Daoy (cell line): ENCODE measurements at regions not wholly inside any gene's neighbourhood (a gene's known extent, or its start where the extent isn't known, plus 50 kb on each side); places are given as distances from the start of the nearest gene placed in this dataset.
A peak's percentile ranks its signal among the peaks of the same experiment; 100 is the strongest.

Source experiments
- DNase-seq: peaks from one replicate; pipeline ENCODE4 v3.0.0-alpha.2; 2015; ENCODE audit warnings: low read depth

DNA sequence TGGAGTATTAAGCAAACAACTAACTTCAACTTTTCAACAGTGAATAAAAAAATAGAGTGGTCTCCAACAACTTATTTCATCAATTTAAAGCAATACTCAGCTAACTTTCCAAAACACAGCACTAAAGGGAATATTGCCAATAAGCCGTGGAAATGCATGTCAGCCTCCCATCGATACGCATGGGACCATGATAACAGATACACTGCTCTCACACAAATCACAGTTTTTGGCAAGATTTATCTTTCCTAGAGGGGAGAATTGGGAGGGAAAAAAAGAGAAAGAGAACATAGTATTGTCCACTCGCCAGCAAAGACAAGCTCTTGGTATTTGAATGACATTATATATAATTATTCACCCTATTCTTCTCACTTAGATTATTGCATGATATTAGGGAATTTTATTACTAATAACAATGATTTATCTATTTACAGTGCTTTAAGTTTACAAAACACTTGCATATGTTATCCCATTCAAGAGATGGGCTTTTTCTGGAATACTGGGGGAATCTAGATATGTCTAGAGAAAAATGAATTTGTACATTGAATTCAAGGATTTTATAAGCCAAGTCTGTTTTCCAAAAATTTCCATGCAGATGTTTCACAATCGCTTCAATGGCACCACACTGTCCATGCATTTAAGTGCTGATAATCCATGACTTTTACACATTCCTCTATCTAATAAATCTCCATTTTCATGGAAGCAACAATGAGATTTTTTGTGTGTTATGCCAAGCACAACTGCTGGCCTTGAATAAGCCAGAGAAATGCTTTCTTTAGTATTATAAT, 194.0 kb upstream of the MGMT start:
- no peak for DNase-seq

DNA sequence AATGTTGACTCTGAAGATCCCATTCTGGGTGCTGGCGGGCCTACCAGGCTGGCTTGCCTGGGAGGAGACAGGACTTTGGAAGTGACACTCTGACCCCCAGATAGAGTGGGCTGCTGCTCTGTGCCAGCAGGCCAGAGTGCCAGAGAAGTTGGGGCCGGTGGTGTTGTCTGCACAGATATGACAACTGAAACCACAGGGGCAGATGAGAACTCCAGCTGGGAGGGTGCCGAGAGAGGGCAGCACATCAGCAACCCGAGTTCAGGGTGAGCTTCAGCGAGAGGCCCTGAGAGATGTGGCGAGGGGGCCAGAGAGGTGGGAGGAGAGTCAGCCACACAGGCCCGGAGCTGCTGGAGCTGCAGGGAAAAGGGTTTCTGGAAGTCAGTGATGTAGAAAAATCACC, 193.2 kb upstream of the MGMT start:
- DNase-seq = no peak

DNA sequence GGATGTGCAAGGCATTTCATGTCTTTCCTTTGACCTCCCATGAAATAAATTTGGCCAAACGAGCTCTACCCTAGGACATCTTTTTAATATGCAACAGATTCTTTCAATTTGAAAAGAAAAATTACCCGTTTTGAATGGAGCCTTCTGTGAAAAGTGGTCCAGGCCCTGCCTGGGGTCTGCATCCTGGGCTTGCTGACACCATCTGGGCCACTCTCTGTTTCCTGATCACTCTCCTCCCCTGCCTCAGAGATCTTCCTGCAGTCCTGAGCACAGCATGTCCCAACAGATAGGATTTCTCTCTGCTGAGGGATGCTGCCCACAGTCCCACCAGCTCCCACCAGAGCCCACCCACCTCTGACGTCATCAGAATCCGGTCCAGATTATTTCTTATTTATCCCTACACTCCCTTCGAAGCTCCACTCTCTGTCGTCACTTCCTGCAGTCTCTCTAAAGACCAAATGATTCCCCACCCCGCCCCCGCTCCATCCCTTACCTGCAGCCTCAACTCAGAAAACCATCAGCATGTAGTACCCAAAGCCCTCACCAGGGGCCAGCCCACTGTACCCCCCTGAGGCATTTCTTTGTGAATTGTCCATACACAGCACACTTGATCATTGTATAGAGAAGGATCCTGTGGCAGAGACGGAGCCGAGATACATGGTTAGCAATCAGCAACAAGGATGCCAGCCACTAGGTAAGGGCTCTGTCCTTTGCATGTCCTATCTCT, 192.1 kb upstream of the MGMT start:
- DNase-seq = no peak

DNA sequence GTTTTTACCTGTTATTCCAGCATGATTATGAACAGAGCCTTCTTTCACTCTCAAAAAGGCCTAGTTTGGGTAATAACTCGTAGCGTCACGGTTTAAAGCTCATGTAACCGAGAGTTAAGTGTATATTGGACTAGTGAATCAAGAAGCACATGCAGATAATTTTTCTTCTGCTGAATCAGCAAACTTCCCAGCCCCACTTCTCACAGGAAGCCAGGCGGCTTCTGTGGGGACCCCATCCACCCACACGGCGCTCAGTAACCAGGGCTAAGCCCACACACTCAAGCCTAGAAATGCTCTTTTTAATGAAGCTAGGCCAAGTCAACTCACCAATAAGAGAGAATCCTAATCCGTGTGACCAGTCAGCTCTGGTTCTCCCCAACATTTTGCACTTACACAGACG, 191.2 kb upstream of the MGMT start:
- DNase-seq = no peak

DNA sequence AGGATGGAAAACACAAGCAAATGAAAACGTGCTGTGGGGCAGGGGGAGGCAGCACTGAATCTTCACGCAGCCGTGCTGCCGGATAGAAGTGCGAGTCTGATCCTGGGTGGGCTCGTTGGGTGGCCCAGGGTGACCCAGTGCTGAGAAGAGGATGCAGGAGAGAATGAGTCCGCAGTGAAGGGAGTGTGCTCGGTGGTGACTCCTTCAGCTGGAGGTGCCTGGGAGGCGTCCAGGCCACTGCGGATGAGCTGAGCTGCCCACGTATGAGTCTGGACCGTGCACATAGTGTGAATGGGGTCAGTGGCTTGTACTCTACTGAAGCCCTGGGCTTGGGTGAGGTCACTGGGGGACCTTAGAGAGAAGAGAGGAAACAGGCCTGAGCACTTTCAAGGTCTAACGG, 190.0 kb upstream of the MGMT start:
- no peak for DNase-seq

DNA sequence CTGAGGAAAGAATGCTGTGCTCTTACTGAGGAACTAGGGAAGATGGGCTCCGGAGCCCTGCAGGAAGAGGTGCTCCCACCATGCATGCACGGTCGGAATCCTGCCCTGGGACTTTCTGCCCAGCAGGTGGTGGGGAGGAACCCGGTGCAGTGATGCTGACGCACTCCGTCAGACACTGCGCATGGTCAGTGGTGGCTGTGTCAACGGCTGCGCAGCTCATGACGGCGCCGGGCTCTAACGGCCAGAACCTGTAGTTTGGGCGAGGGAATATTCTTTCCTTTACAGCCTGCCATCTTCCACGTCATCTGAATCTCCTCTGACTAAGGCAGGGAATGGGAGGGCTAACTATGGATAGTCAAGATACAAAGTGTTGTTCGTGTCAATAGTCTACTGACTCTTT, 189.2 kb upstream of the MGMT start:
- DNase-seq = peak; percentile 82

DNA sequence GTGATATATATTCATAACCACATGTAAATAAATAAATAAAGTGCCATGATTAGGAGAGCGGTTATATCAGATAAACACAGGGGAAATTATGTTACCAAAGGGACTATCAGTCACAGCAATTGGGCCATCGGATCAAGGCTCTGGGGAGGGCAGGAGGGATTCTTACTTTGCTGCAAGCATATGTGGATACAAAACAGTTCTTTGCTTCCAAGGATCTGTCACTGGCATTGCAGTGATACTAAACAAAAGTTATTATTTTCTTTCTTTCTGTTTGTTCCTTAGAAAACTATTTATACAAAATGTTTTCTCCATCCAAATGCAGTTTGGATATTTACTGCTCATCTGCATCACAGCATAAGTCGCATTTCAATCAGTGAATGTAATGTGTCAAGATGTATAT, 188.4 kb upstream of the MGMT start:
- no peak for DNase-seq

DNA sequence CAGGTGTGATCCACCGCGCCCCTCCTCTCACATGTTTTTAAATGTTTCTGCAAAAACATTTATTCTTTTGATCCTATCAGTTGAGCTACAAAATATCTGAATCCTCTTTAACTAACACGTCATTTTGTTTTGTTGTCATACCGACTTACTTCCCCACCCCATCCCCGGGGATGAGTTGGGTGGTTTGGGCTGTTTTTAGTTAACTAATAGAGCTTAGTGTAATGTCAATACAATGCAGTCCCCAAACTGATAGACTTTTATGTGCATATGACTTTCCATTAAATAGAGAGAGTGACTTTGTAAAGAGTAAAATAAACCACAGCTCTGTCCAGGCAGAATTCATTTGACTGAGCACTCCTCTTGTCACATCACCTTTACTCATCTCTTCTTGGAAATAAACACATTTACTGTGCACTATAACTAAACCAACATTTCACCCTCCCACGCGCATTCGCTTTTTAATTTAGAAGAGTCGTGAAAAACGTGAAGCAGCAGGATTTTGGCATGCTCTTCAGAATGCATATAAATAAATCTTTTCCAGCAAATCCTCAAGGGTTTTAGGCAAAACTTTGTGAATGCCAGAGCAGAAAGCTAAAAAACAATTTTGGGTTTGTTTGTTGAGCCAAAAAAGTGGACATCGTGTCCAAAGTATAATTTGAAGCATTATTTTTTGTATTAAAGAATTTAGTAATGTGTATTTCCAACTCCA, 187.4 kb upstream of the MGMT start:
- DNase-seq = no peak

DNA sequence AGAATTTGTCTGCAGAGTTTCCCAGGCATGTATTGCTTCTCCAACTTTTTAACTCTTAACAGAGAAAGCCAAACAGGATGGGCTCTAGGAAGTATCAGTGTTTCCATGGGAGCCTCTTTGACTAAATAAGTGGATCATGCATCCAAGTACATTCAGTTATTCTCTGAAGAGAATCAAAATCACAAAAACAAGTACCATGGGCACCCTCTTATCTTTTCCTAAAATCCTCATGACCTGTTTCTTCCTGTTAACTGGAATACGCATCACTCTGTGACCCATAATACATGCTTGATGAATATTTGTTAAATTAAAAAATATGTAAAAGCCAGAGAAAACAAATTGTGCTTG, 186.9 kb upstream of the MGMT start:
- DNase-seq = no peak

DNA sequence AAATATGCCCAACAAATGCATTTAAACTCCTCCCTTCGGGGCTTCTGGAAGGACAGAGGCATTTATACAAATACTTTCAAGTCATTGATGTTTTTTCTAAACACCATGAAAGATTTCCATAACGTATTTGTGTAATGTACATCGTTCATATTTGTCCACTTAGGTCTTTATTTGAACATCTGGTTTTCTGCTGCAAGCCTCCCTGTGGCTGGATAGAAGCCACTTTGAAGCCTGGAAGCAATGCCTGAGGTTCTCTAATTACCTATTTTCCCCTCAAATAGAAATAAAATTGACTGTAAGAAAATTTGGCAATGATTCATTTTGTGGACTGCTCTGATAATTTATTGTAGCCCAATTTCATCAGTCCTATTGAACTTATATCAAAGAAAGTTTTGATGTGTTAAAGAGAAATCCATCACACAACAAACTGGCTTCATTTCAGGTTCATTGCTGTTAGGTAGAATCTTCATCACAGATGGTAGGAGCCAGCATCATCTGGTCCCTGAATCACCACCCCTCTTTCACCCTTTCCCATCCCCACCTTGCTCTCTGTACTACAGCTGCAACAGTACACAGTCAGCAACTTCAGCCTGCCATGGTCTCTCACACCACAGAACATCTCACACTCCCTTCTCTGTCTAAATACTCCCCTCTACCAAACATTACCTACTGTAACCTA, 186.0 kb upstream of the MGMT start:
- DNase-seq = no peak

DNA sequence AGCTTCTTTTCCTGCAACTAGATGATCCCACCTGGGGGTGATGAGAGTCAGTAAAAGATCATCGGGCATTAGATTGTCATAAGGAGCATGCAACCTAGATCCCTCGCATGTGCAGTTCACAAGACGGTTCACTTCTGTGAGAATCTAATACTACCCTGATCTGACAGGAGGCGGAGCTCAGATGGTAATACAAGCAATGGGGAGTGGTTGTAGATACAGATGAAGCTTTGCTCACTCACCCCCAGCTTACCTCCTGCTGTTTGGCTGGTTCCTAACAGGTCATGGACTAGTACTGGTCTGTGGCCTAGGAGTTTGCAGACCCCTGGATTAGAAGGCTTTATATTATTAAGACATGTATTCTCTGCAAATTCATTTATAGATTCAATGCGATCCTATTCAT, 181.6 kb upstream of the MGMT start:
- no peak for DNase-seq

DNA sequence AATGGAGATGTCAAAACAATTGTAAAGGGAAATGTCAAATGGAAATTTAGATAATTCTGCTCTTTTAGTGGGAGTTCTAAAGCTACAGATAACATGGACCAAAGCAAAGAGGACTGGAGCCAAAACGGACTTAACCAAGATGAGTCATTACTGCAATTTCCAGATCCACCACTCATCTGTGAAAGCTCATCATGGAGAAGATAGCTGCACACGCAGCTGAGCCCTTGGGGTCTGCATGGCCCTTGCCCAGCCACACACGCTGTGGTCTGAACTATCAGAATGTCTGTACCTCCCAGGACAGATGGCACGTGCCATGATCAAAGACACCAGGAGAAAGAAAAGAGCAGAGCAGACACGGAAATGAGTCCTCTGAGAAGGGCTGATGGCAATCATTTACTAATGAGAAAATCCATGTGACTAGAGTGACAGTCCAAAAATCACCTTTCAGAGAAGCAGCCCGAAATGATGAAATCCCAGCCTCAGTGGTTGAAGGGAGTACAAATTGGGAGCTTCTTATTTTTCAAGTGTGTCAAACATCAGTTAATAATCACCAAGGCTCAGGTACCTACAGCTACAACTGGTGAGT, 177.9 kb upstream of the MGMT start:
- DNase-seq = peak; percentile 48

DNA sequence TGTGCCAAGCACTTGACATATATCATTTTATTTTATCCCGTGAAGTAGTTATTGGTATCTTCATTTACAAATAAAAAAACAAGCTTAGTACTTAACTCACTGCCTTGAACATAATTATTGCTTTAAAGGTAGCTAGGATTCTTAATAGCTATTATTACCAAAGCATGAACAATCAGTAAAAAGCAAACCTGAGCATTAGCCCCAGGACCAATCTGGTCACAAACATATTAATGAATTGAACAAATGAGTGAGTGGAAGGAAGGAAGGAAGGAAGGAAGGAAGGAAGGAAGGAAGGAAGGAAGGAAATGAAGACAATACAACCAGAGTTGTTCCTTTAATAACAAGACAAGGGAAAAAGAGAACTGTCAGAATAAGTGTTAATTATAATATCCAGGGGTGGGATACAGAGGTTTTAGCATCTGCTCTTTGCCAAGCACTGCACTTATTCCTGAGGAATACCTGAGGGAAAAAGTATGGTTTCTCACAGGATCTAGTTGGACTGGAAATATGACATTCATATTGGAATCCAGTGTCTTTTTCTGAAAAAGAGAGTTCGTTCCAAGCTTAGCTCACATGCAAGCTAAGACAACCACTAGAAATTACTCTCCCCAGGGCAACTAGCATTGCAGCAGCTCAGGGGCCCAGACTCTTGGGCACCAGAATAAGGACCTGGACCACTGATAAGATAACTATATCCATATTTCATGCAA, 172.9 kb upstream of the MGMT start:
- no peak for DNase-seq

DNA sequence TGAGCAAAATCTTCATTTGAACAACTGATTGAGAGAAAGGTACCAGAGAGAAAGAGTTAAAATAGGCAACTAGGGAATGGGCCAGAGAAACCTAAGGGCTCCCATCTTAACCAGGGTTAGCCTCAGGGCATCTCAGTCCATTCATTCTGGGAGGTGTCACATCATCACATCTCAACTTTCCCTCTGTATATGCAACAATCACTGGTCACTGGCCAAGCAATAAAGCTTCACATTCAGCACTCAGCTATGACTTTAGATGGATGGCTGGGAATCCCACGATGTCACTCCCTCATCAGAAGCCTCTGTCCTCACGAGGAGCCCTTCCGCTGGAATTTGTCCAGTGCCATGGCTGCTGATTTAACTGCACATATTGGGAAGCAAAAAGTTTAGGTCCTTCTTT, 172.1 kb upstream of the MGMT start:
- DNase-seq = no peak

DNA sequence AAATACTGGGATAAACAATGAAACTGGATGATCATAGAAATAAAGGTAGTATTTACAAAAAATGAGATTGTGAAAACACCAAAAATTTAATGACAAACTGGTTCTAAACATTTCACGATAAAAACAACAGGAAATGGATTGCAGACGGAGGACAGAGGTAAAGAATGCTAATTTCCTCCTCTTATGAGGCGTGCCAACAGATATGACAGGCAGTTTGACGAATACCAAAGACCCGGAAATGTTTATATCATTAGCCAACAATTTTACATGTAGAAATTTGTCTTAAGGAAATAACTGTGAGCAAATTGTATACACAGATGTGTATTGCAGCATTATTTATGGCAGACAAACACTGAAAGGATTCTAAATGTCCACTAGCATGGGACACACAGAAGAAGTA, 162.0 kb upstream of the MGMT start:
- DNase-seq = no peak

DNA sequence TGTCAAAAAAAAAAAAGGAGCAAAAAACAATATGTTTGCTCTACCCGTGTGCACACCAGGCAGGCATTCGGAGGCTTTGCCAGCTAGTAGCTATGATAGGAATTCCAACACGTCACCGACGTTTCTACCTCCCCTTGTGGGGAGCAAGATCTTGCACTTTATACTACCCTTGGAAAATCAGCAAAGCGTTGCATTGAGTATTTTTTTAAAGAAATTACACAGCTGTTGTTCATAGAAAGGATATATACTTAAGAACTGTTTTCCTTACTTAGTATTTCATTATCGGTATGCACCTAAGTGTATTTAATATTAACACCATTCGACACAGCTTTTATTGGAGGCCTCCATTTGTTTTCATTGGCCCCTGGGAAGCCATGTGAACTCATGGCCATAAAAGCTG, 159.9 kb upstream of the MGMT start:
- peak; percentile 48 for DNase-seq

DNA sequence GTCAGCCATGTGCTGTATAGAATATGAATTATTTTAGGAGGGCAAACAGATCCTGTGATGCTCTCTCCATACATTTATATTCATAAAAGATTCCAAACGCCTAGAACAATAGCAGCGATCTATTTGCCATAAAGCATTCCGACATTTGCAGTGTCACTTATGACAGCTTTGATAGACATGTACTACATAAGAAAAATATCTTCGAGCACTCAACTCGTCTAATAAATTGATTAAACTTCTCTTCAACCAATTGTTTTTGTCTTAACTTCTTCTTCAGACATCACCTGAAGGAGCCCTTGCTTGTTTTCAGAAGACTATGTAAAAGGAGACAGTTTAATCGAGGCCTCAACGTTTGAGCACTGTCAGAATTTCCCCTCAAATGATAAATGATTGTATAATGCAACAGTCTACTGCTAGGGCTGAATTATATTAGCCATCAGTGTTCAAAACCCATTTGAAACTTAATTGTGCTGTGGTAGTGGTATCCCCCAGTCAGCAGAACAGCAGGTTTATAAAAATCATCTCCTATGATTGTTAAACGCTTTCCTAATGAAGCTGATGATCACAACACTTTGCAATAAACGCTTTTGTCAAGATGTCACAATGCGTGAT, 158.0 kb upstream of the MGMT start:
- DNase-seq = no peak

DNA sequence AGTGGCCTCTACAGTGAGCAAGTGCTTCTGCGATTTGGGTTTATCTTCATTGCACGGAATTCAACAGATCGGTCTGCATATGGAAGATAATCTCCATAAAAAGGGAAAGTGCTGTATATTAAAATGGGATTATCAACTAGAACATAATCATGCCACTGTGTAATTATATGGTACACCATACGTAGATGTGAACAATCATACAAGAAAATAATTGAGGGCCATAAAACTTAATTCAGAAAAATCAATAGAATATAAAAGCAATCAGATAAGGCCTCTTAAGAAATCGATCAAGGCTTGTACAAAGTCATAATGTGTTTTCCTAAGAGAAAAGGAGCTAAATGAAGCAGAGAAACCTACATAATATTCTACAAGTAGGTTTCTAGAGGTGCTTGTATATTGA, 157.5 kb upstream of the MGMT start:
- DNase-seq = no peak

DNA sequence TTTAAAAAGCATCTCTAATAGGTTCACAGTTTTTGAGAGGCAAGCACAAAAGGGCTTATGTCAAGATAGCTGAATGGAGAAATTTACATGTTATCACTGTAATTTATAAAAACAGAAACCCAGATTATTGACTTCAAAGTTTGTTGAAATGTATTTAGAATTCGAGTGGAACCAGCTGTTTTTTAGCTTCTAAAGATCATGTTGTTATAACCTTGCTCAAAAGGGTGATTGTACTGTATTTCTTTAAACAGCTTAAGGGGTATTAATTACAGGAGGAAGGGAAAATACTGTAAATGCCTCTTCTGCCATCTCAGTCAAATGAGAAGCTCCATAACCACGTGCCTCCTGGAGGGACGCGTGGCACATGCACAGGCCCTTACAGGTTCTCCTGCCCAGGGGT, 156.2 kb upstream of the MGMT start:
- DNase-seq = no peak

DNA sequence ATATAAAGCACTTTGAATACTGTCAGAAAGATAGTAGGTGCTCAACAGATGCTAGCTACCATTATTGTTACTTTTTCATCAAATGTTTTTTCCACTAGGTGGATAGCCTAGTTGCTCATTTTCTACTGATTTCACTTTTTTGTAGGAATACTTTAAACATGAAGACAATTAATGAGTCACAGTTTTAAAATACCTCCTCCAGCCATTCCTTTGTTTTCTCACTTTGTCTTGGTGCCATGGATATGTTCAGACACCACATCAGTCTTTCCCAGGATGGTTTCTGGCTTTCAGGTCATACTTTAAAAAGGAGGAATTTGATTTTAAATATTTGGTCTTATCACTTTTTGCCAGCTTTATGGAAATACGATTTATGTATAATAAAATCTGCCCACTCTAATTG, 147.1 kb upstream of the MGMT start:
- DNase-seq = no peak

DNA sequence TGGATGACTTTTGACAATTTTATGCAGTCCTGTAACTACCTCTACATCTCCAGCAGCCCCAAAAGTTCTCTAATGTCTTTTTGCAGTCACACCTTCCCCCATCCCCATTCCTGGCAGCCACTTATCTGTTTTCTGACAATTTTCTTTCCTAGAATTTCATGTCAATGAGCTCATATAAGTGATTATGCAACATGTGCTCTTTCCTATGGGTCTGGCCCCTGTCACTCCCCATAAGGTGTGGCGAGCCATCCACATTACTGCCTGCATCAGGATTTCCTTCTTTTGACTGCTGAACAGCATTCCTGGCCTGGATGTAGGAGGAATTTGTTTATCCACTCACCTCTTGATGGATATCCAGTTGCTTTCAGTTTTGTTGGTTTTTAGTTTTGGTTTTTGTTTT, 146.7 kb upstream of the MGMT start:
- DNase-seq = no peak
